Tibial artery (tissue), 4 donors: ENCODE measurements at regions not wholly inside any gene's neighbourhood (a gene's known extent, or its start where the extent isn't known, plus 50 kb on each side); places are given as distances from the start of the nearest gene placed in this dataset.

ENCODE experiments used
- DNase-seq, 2 donors: peaks; one replicate each; pipeline ENCODE4 v3.0.0-alpha.2; 2019
- H3K27ac ChIP-seq, 2 donors: fragments of 200-600 bp; sonication (generic) in 1 of 2; 1 replicate in 1 of 2; 2 replicates in 1 of 2; pipeline ENCODE4 v1.5.1; 2018 to 2019; ENCODE audit warnings: mild to moderate bottlenecking in 1 of 2
- H3K27me3 ChIP-seq, 2 donors: fragments of 200-600 bp; sonication (generic) in 1 of 2; one replicate each; pipeline versions ENCODE4 v1.5.1 to v1.6.0; 2016 to 2019
- H3K36me3 ChIP-seq, 3 donors: fragments of 200-600 bp; sonication (generic) in 2 of 3; one replicate each; pipeline ENCODE4 v1.5.1; 2016 to 2019; ENCODE audit warnings: mild to moderate bottlenecking in 2 of 3
- H3K4me1 ChIP-seq, 4 donors: fragments of 200-600 bp; sonication (generic) in 2 of 4; 1 replicate in 3 of 4; 2 replicates in 1 of 4; pipeline ENCODE4 v1.5.1; 2016 to 2019
- H3K4me3 ChIP-seq, 2 donors: fragments of 200-600 bp; sonication (generic) in 1 of 2; 1 replicate in 1 of 2; 2 replicates in 1 of 2; pipeline ENCODE4 v1.5.1; 2018 to 2019; ENCODE audit warnings: mild to moderate bottlenecking in 2 of 2
- H3K9me3 ChIP-seq, 3 donors: fragments of 200-600 bp; sonication (generic) in 1 of 3; one replicate each; pipeline ENCODE4 v1.5.1; 2016 to 2019
- intact Hi-C: fragments of 100-400 bp; cut with DNase I; formaldehyde crosslinking; loops from one replicate; pipeline ENCODE4 v1.15.0; 2023; ENCODE audit warnings: low total_unique reads
- TF ChIP-seq, protein P1 (sequence below), 2 experiments: fragments of 200-600 bp in 1 of 2; fragments of 450-650 bp in 1 of 2; IDR thresholded peaks; one replicate each; pipeline ENCODE4 v1.5.1; 2017 to 2019; ENCODE audit warnings: antibody characterized with exemption in 2 of 2, mild to moderate bottlenecking in 1 of 2, moderate library complexity in 1 of 2

DNA sequence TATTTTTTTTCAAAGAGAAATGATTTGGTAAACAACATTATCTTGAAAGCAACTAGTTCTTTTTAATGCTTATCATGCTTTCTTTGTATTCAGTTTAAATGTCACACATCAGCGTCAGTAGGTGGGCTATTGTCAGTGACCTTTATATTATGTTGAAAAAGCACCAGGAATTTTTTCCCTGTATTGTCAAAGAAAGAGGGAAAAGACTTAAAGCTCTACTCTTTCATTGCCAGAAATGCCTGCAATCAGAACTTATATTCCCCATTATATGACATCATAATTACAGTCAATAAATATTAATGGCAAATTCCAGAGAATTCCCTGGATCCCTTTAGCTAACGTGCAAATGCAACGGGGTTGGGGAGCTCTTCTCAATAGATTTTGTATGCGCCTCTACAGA lies 353.9 kb downstream of the CDH2 start:
- TF ChIP-seq, protein P1, sequence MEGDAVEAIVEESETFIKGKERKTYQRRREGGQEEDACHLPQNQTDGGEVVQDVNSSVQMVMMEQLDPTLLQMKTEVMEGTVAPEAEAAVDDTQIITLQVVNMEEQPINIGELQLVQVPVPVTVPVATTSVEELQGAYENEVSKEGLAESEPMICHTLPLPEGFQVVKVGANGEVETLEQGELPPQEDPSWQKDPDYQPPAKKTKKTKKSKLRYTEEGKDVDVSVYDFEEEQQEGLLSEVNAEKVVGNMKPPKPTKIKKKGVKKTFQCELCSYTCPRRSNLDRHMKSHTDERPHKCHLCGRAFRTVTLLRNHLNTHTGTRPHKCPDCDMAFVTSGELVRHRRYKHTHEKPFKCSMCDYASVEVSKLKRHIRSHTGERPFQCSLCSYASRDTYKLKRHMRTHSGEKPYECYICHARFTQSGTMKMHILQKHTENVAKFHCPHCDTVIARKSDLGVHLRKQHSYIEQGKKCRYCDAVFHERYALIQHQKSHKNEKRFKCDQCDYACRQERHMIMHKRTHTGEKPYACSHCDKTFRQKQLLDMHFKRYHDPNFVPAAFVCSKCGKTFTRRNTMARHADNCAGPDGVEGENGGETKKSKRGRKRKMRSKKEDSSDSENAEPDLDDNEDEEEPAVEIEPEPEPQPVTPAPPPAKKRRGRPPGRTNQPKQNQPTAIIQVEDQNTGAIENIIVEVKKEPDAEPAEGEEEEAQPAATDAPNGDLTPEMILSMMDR (IDR thresholded peaks at IDR 0.05) = no peak
- Histone ChIP-seq H3K27ac (no peak overlapping the region), H3K27me3 (no peaks in the 10 kb centered on the region), H3K4me3 (no peak overlapping the region), H3K4me1 (no peaks in the 10 kb centered on the region), H3K9me3 (no peaks in the 10 kb centered on the region), H3K36me3 (no peaks in the 10 kb centered on the region)
- no peak for DNase-seq
- intact Hi-C loops = no loop called here

DNA sequence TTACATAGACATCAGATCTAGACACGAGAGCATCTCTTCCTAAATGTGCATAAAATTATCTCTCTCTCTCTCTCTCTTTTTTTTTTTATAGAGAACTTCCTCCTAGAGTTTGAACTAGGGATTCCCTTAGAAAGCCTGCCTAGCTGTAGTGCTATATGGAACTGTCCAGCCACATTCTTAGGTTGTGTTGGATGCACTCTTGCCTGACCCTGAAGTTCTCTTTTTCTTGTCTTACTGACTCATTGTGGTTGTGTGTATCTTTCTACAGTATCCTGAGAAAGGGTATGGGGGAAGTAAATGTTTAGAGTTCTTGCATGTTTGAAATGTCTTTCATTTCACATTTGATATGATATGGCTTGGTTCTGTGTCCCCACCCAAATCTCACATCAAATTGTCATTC lies 368.2 kb downstream of the CDH2 start:
- H3K4me3 ChIP-seq = no peak overlapping the region
- H3K36me3 ChIP-seq = no peaks in the 10 kb centered on the region
- no peak for DNase-seq
- H3K27me3 ChIP-seq = no peaks in the 10 kb centered on the region
- no peaks in the 10 kb centered on the region for H3K9me3 ChIP-seq
- intact Hi-C loops = no loop called here
- TF ChIP-seq, protein P1 (IDR thresholded peaks at IDR 0.05) = no peak
- H3K27ac ChIP-seq = no peak overlapping the region
- H3K4me1 ChIP-seq = no peaks in the 10 kb centered on the region

DNA sequence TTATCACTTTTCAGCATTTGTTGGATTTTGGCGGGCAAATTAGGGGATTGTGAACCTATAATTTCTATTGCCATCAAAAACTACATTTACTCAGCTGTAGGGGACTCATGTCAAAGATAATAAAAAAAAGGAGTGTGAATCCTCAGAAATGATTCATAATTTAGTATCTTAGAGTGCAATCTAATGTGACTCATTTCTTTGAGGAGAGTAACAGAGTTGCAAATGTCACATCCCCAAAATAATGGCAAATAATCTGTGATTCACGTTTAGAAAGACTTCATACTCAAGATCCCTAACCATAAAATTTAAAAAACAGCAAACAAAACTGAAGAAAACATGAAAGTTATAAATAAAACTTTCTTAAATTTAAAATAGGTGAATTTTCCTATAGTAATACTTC lies 373.0 kb downstream of the CDH2 start:
- intact Hi-C loops = no loop called here
- H3K27me3 ChIP-seq = no peaks in the 10 kb centered on the region
- no peak overlapping the region for H3K27ac ChIP-seq
- no peak for DNase-seq
- H3K9me3 ChIP-seq = no peaks in the 10 kb centered on the region
- no peaks in the 10 kb centered on the region for H3K36me3 ChIP-seq
- H3K4me3 ChIP-seq = no peak overlapping the region
- TF ChIP-seq, protein P1 (IDR thresholded peaks at IDR 0.05) = no peak
- H3K4me1 ChIP-seq = no peaks in the 10 kb centered on the region

DNA sequence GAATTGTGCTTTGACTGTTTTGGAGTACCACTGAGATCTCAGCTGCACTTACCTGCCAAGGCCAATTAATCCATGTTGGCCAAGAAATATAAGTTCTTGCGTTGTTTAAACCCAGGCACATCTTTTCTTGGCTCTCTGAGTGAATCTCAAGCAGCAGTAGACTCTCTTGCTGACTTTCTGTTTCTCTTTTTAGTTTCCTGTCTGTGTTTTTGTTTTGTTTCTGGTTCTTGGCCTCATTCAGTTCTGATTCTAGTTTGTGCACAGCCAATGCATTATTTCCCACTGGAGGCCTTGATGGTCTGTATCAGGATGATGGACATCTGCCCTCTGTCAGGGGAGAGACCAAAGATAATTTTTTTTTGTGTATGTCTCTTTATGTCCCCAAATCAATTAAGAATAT lies 379.4 kb downstream of the CDH2 start:
- H3K27me3 ChIP-seq = no peaks in the 10 kb centered on the region
- no peaks in the 10 kb centered on the region for H3K4me1 ChIP-seq
- no peak overlapping the region for H3K4me3 ChIP-seq
- no peak for DNase-seq
- no peaks in the 10 kb centered on the region for H3K36me3 ChIP-seq
- TF ChIP-seq, protein P1 (IDR thresholded peaks at IDR 0.05) = no peak
- no peaks in the 10 kb centered on the region for H3K9me3 ChIP-seq
- intact Hi-C loops = no loop called here
- no peak overlapping the region for H3K27ac ChIP-seq

DNA sequence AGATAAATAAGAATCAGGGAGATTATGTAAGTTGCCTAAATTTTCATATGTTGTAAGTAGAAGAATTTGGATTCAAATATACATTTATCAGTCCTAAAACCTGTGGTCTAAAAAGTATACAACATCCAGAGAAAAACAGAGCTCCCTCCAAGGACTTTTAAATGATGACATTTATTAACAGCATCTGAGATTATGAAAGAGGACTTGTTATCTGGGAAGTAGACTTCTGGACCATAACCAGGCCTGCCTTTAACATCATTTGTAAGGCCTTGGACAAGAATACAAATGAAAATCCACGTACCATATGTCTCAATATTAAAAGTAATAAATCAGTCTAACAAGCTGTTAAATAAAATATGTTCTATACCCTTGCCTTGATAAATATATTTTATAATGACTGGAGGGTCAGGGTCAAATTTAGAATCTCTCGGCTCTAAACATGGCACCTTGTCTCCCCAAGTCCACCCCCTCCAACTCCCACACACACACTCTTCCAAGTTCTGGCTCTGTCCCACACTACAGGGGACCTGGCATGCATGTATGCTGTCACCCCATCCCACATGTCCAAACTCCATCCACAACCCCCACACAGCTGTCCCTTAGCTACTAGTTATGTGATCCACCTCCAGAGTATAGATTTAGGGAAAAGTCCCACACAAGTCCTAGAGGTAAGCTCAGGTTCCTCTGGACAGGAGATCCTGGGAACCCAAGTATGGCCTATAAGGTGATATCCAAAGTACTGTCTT lies 382.6 kb downstream of the CDH2 start:
- Histone ChIP-seq H3K4me3 (no peak overlapping the region), H3K36me3 (no peaks in the 10 kb centered on the region), H3K9me3 (no peaks in the 10 kb centered on the region), H3K4me1 (no peaks in the 10 kb centered on the region), H3K27me3 (no peaks in the 10 kb centered on the region), H3K27ac (no peak overlapping the region)
- DNase-seq = no peak
- intact Hi-C loops = no loop called here
- TF ChIP-seq, protein P1 (IDR thresholded peaks at IDR 0.05) = no peak
